IMR-90 (cell line): ENCODE measurements at regions not wholly inside any gene's neighbourhood (a gene's known extent, or its start where the extent isn't known, plus 50 kb on each side); places are given as distances from the start of the nearest gene placed in this dataset.

Source experiments
- ATAC-seq: fragments of 200-7000 bp; cut with Tn5 transposase; 2 replicates; pipeline ENCODE4 v1.9.1; 2020; ENCODE audit warnings: low read depth, mild to moderate bottlenecking, moderate library complexity
- BruUV-seq: library from RNA; stranded (reverse); fragments of 400-500 nt; replicated peaks from 2 replicates; lab custom pipeline; 2021; lab: Mats Ljungman, UMichigan
- CTCF ChIA-PET: fragments of 300-600 bp; formaldehyde crosslinking; extraction: SDS; loops from one replicate; lab custom pipeline; 2021; ENCODE audit warnings: antibody characterized with exemption; lab: Yijun Ruan, JAX
- POLR2A ChIA-PET: fragments of 300-600 bp; sonication (Branson Sonifier 250); formaldehyde crosslinking; loops from one replicate; lab custom pipeline; 2022; ENCODE audit warnings: antibody characterized with exemption; ENCODE audit not compliant: unreplicated experiment; lab: Charles Lee
- DNase-seq: peaks from one replicate; pipeline ENCODE4 v3.0.0; 2013
- H2AFZ ChIP-seq: replicated peaks from 2 replicates; pipeline ENCODE3; 2013; ENCODE audit warnings: low read length, mild to moderate bottlenecking; ENCODE audit not compliant: poor library complexity
- H2AK5ac ChIP-seq: 2 replicates; pipeline ENCODE4 v1.6.1; 2013; ENCODE audit warnings: low read depth, low read length, inconsistent platforms
- H2AK9ac ChIP-seq: replicated peaks from 2 replicates; pipeline ENCODE3; 2013; ENCODE audit warnings: mild to moderate bottlenecking, low read depth, low read length, moderate library complexity; ENCODE audit not compliant: poor library complexity
- H2BK120ac ChIP-seq: 2 replicates; pipeline ENCODE4 v1.6.1; 2013; ENCODE audit warnings: low read depth, low read length, inconsistent platforms
- H2BK15ac ChIP-seq: 3 replicates; pipeline ENCODE4 v1.6.1; 2013; ENCODE audit warnings: low read depth, low read length, inconsistent platforms
- H2BK20ac ChIP-seq: 2 replicates; pipeline ENCODE4 v1.6.1; 2013; ENCODE audit warnings: low read depth, mild to moderate bottlenecking, inconsistent platforms, low read length, moderate library complexity
- H2BK5ac ChIP-seq: 2 replicates; pipeline ENCODE4 v1.6.1; 2013; ENCODE audit warnings: mild to moderate bottlenecking, low read depth, low read length, inconsistent platforms; ENCODE audit not compliant: poor library complexity, severe bottlenecking
- H3K14ac ChIP-seq: replicated peaks from 2 replicates; pipeline ENCODE4 v1.6.1; 2013; ENCODE audit warnings: low read depth, low read length, inconsistent platforms
- H3K18ac ChIP-seq: 2 replicates; pipeline ENCODE4 v1.6.1; 2013; ENCODE audit warnings: low read depth, low read length, control low read depth
- H3K23ac ChIP-seq: 2 replicates; pipeline ENCODE4 v1.6.1; 2013; ENCODE audit warnings: low read depth, low read length, inconsistent platforms
- H3K27ac ChIP-seq: 2 replicates; pipeline ENCODE4 v1.5.1; 2013; ENCODE audit warnings: mild to moderate bottlenecking, control low read depth, low read length; ENCODE audit not compliant: insufficient read depth
- H3K27me3 ChIP-seq: 2 replicates; pipeline ENCODE4 v1.6.1; 2013; ENCODE audit warnings: low read length; ENCODE audit not compliant: control insufficient read depth, insufficient read depth
- H3K36me3 ChIP-seq: 2 replicates; pipeline ENCODE4 v1.6.1; 2013; ENCODE audit warnings: low read length, mixed read lengths; ENCODE audit not compliant: control insufficient read depth, insufficient read depth
- H3K4ac ChIP-seq: 2 replicates; pipeline ENCODE4 v1.6.1; 2013; ENCODE audit warnings: low read depth, low read length, inconsistent platforms
- H3K4me1 ChIP-seq: 2 replicates; pipeline ENCODE4 v1.6.1; 2013; ENCODE audit warnings: low read length, mixed read lengths; ENCODE audit not compliant: control insufficient read depth, insufficient read depth
- H3K4me2 ChIP-seq: 2 replicates; pipeline ENCODE4 v1.6.1; 2013; ENCODE audit warnings: low read depth, mild to moderate bottlenecking, control low read depth, low read length, moderate library complexity
- H3K4me3 ChIP-seq: 2 replicates; pipeline ENCODE4 v1.5.1; 2013; ENCODE audit warnings: low read depth, mild to moderate bottlenecking, control low read depth, low read length, moderate library complexity; ENCODE audit not compliant: insufficient read depth
- H3K56ac ChIP-seq: 2 replicates; pipeline ENCODE4 v1.6.1; 2013; ENCODE audit warnings: low read length, inconsistent platforms; ENCODE audit not compliant: insufficient read depth; ENCODE audit errors: extremely low read depth
- H3K79me1 ChIP-seq, 2 experiments: 2 replicates each; pipeline ENCODE4 v1.6.1; 2013; ENCODE audit warnings: low read length in 2 of 2, inconsistent platforms in 1 of 2, low read depth in 1 of 2
- H3K9ac ChIP-seq: 2 replicates; pipeline ENCODE4 v1.6.1; 2013; ENCODE audit warnings: low read depth, low read length, control low read depth
- H3K9me1 ChIP-seq: 2 replicates; pipeline ENCODE4 v1.6.1; 2013; ENCODE audit warnings: low read length, inconsistent platforms; ENCODE audit not compliant: insufficient read depth
- H3K9me3 ChIP-seq: 2 replicates; pipeline ENCODE4 v1.6.1; 2013; ENCODE audit warnings: low read length; ENCODE audit not compliant: control insufficient read depth, insufficient read depth
- H4K20me1 ChIP-seq: 2 replicates; pipeline ENCODE4 v1.6.1; 2013; ENCODE audit warnings: low read length, inconsistent platforms; ENCODE audit not compliant: insufficient read depth
- H4K5ac ChIP-seq: 2 replicates; pipeline ENCODE4 v1.6.1; 2013; ENCODE audit warnings: mild to moderate bottlenecking, low read depth, low read length, control low read depth
- H4K8ac ChIP-seq, 2 experiments: 2 replicates each; pipeline ENCODE4 v1.6.1; 2013; ENCODE audit warnings: low read depth in 2 of 2, low read length in 2 of 2, control low read depth in 1 of 2, inconsistent platforms in 1 of 2
- H4K91ac ChIP-seq: 2 replicates; pipeline ENCODE4 v1.6.1; 2013; ENCODE audit warnings: low read depth, low read length, inconsistent platforms; ENCODE audit not compliant: insufficient read depth
- BHLHE40 ChIP-seq: fragments of 150-350 bp; IDR thresholded peaks from 2 replicates; pipeline ENCODE4 v1.6.1; 2016; ENCODE audit warnings: mild to moderate bottlenecking, low read depth, low read length
- CEBPB ChIP-seq: IDR thresholded peaks from 2 replicates; pipeline ENCODE4 v1.6.1; 2012; ENCODE audit warnings: low read depth, low read length, improper control_type of control experiment
- CHD1 ChIP-seq: IDR thresholded peaks from 2 replicates; pipeline ENCODE4 v1.6.1; 2012; ENCODE audit warnings: low read depth, low read length, improper control_type of control experiment
- ELK1 ChIP-seq: fragments of 150-350 bp; IDR thresholded peaks from 2 replicates; pipeline ENCODE4 v1.6.1; 2016; ENCODE audit warnings: low read depth, mild to moderate bottlenecking, low read length, moderate library complexity, borderline replicate concordance
- FOS ChIP-seq: fragments of 150-350 bp; IDR thresholded peaks from 2 replicates; pipeline ENCODE4 v1.6.1; 2016; ENCODE audit warnings: low read depth, low read length
- MAFK ChIP-seq: IDR thresholded peaks from 2 replicates; pipeline ENCODE4 v1.6.1; 2012; ENCODE audit warnings: low read depth, low read length, improper control_type of control experiment
- MAZ ChIP-seq: IDR thresholded peaks from 2 replicates; pipeline ENCODE4 v1.6.1; 2012; ENCODE audit warnings: low read depth, mild to moderate bottlenecking, low read length, improper control_type of control experiment, moderate library complexity, borderline replicate concordance
- MXI1 ChIP-seq: IDR thresholded peaks from 2 replicates; pipeline ENCODE4 v1.6.1; 2012; ENCODE audit warnings: low read depth, mild to moderate bottlenecking, low read length, moderate library complexity, borderline replicate concordance
- NFE2L2 ChIP-seq: fragments of 150-350 bp; IDR thresholded peaks from 2 replicates; pipeline ENCODE4 v1.6.1; 2016; ENCODE audit warnings: low read depth, mild to moderate bottlenecking, low read length
- POLR2A ChIP-seq: IDR thresholded peaks from 2 replicates; pipeline ENCODE4 v1.6.1; 2012; ENCODE audit warnings: mild to moderate bottlenecking, low read depth, low read length
- RAD21 ChIP-seq: IDR thresholded peaks from 2 replicates; pipeline ENCODE4 v1.6.1; 2012; ENCODE audit warnings: low read length, improper control_type of control experiment
- RCOR1 ChIP-seq: IDR thresholded peaks from 2 replicates; pipeline ENCODE4 v1.6.1; 2012; ENCODE audit warnings: mild to moderate bottlenecking, low read length, improper control_type of control experiment; ENCODE audit not compliant: insufficient replicate concordance
- RFX5 ChIP-seq: IDR thresholded peaks from 2 replicates; pipeline ENCODE4 v1.8.0; 2012; ENCODE audit warnings: low read depth, mild to moderate bottlenecking, low read length, moderate library complexity
- SMC3 ChIP-seq: fragments of 150-350 bp; IDR thresholded peaks from 2 replicates; pipeline ENCODE4 v1.6.1; 2016; ENCODE audit warnings: low read depth, mild to moderate bottlenecking, antibody characterized with exemption, low read length, moderate library complexity
- WGBS, 2 experiments: methylation state at CpG; one replicate each; pipeline versions ENCODE4 v1.1.5 to v1.1.7; 2013; ENCODE audit warnings: missing lambda C conversion rate in 2 of 2; ENCODE audit not compliant: insufficient read length in 1 of 2; ENCODE audit errors: extremely low coverage in 2 of 2; 5-methylcytosine and 5-hydroxymethylcytosine counted together
- dilution Hi-C: fragments of 300-500 bp; cut with HindIII; formaldehyde crosslinking; loops from one replicate; pipeline ENCODE4 v1.14.3; 2018; ENCODE audit warnings: low sequenced_read_pairs; ENCODE audit not compliant: unreplicated experiment
- in situ Hi-C: fragments of 300-500 bp; cut with MboI; formaldehyde crosslinking; loops from 3 replicates; pipeline ENCODE4 v1.14.3; 2019; ENCODE audit warnings: low sequenced_read_pairs, inconsistent platforms, mixed read lengths
- intact Hi-C: fragments of 100-400 bp; cut with micrococcal nuclease; formaldehyde crosslinking; loops from 2 replicates; pipeline ENCODE4 v1.10.0; 2022
- TF ChIP-seq, protein P1 (sequence below): conservative IDR thresholded peaks from 2 replicates; pipeline ENCODE4 v1.5.1; 2012; ENCODE audit warnings: mild to moderate bottlenecking, low read depth, low read length, improper control_type of control experiment

DNA sequence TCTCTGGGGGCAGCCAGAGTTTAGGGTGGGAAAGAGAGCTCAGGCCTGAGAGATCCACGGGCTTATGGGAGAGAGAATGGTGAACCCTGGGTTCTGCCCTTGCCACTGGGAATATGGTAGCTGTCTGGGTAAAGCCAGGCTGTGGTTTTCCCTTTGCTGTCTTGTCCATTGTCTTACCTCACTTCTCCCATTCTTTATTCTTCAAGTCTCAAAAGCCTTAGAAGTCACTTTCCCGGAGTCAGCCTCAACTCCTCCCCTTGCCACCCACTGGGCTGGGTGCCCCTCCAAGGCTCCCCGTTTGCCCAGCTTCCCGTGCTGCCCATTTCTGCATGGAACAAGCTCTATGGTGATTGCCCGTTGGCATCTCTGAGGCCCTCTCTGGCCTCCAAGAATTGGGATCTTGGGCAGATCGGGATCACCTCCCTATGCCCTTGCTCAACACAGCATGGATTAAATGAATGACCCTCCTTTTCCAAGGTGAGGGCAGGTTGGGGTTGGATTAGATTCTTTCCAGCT is 228.2 kb downstream of the HAUS1 start:
- Histone ChIP-seq H3K27ac (no peak overlapping the region), H3K23ac (no peak overlapping the region), H3K4ac (no peak overlapping the region), H3K56ac (no peak overlapping the region), H4K91ac (no peak overlapping the region), H2AK9ac (no peak overlapping the region), H2BK5ac (no peak overlapping the region), H4K8ac (no peak overlapping the region), H3K79me1 (no peaks in the 10 kb centered on the region), H3K36me3 (no peaks in the 10 kb centered on the region), H2AK5ac (no peak overlapping the region), H3K27me3 (peaks cover 47% of the 10 kb centered on the region), H2BK120ac (no peak overlapping the region), H4K5ac (no peak overlapping the region), H3K18ac (no peak overlapping the region), H3K4me3 (no peak overlapping the region), H3K9ac (no peak overlapping the region), H2BK15ac (no peak overlapping the region), H3K4me1 (no peaks in the 10 kb centered on the region), H3K9me3 (no peaks in the 10 kb centered on the region), H2BK20ac (no peak overlapping the region), H2AFZ (no peak overlapping the region), H3K14ac (no peak overlapping the region), H4K20me1 (no peaks in the 10 kb centered on the region), H3K4me2 (no peak overlapping the region), H3K9me1 (no peaks in the 10 kb centered on the region)
- no peak for DNase-seq
- ChIA-PET POLR2A (no interaction called here), CTCF (no interaction called here)
- BruUV-seq, result no TSS peak
- intact Hi-C loops, result no loop called here
- dilution Hi-C loops, result no loop called here
- no peak for ATAC-seq
- TF ChIP-seq MAFK (no peak), RFX5 (no peak), ELK1 (no peak), BHLHE40 (no peak), CHD1 (no peak), NFE2L2 (no peak), RCOR1 (no peak), MXI1 (no peak), FOS (no peak), MAZ (no peak), POLR2A (no peak), RAD21 (no peak), SMC3 (no peak), CEBPB (no peak)
- TF ChIP-seq, protein P1, sequence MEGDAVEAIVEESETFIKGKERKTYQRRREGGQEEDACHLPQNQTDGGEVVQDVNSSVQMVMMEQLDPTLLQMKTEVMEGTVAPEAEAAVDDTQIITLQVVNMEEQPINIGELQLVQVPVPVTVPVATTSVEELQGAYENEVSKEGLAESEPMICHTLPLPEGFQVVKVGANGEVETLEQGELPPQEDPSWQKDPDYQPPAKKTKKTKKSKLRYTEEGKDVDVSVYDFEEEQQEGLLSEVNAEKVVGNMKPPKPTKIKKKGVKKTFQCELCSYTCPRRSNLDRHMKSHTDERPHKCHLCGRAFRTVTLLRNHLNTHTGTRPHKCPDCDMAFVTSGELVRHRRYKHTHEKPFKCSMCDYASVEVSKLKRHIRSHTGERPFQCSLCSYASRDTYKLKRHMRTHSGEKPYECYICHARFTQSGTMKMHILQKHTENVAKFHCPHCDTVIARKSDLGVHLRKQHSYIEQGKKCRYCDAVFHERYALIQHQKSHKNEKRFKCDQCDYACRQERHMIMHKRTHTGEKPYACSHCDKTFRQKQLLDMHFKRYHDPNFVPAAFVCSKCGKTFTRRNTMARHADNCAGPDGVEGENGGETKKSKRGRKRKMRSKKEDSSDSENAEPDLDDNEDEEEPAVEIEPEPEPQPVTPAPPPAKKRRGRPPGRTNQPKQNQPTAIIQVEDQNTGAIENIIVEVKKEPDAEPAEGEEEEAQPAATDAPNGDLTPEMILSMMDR, result no peak
- in situ Hi-C loops, result no loop called here
- 60% methylated on average over 1 of the region's 6 CpGs; no CpG with 5 or more reads in 1 of the 2 experiments for WGBS, 2 experiments
